ENCODE measurements at regions not wholly inside any gene's neighbourhood (a gene's known extent, or its start where the extent isn't known, plus 50 kb on each side); places are given as distances from the start of the nearest gene placed in this dataset.

GRCh38 chr5:68494771-68495170 is 279.2 kb downstream of the PIK3R1 start:
- no peak for TF ChIP-seq CTCF (IDR thresholded peaks at IDR 0.05)
- TF ChIP-seq EZH2 (IDR thresholded peaks at IDR 0.05; ENCODE audit: borderline replicate concordance, insufficient read depth, low read depth, low read length, poor library complexity, severe bottlenecking) = no peak
